ENCODE measurements at regions not wholly inside any gene's neighbourhood (a gene's known extent, or its start where the extent isn't known, plus 50 kb on each side); places are given as distances from the start of the nearest gene placed in this dataset.

DNA sequence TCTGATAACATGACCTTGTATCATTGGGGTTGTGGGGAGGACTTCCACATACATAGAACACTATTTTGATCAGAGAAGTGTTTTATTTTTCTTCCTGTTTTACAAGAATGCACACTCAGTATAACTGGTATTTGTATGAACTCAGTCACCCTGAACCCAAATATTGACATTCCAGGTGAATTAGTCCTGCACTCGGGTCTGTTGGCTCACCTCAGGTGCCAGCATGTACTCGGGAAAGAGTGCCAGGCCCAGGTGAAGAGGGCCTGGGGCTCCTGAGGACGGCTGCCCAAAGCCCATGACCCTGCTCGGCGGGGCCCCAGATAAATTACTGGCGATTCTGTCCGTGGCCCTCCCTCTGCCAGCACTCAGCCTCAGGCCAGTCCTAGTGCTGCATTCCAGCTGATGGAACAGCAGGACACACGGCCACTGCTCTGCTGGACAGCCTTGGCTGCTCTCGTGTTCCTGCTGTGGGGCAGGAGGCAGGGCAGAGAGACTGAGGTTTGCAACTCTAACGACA is 75.4 kb upstream of the TMPRSS2 start (continued):
- TF ChIP-seq GATAD2A (CRISPR knock-in tag; IDR thresholded peaks at IDR 0.05) (peak; percentile 48; the same call in 1 of the 2 replicates), SOX13 (IDR thresholded peaks at IDR 0.05) (no peak), SOX13 (CRISPR knock-in tag; conservative IDR thresholded peaks at IDR 0.05 in 1 of 2, IDR thresholded peaks at IDR 0.05 in 1 of 2) (peak in 1 of 2 experiments; percentile 54; a peak in 1 of 4 replicates), HMG20B (CRISPR knock-in tag; conservative IDR thresholded peaks at IDR 0.05) (no peak), ZFP36 (IDR thresholded peaks at IDR 0.05; ENCODE audit: borderline replicate concordance, low read depth, low read length, partially characterized antibody) (no peak), NFKBIZ (CRISPR knock-in tag; IDR thresholded peaks at IDR 0.05) (no peak), ZNF720 (CRISPR knock-in tag; IDR thresholded peaks at IDR 0.05) (no peak), PLSCR1 (CRISPR knock-in tag; IDR thresholded peaks at IDR 0.05; ENCODE audit: borderline replicate concordance) (no peak), HOXD1 (CRISPR knock-in tag; IDR thresholded peaks at IDR 0.05) (no peak), RFXANK (CRISPR knock-in tag; IDR thresholded peaks at IDR 0.05) (no peak), ISL2 (CRISPR knock-in tag; IDR thresholded peaks at IDR 0.05) (0 out of 2 replicates have a peak, but pooled peaks have one; percentile 49), POLR2G (IDR thresholded peaks at IDR 0.05; ENCODE audit: low read depth, low read length) (no peak), YEATS4 (CRISPR knock-in tag; IDR thresholded peaks at IDR 0.05; ENCODE audit: borderline replicate concordance) (no peak), MED1 (CRISPR knock-in tag; IDR thresholded peaks at IDR 0.05) (no peak), NPAS2 (CRISPR knock-in tag; IDR thresholded peaks at IDR 0.05; ENCODE audit: borderline replicate concordance) (no peak), RBAK (CRISPR knock-in tag; IDR thresholded peaks at IDR 0.05) (no peak), IRF1 (CRISPR knock-in tag; IDR thresholded peaks at IDR 0.05; ENCODE audit: low read depth) (no peak), ZNF543 (CRISPR knock-in tag; IDR thresholded peaks at IDR 0.05) (no peak), FOXP1 (IDR thresholded peaks at IDR 0.05) (no peak), FOXP1 (CRISPR knock-in tag; IDR thresholded peaks at IDR 0.05) (peak; percentile 55), NONO (IDR thresholded peaks at IDR 0.05) (no peak), NONO (CRISPR knock-in tag; conservative IDR thresholded peaks at IDR 0.05) (no peak), KLF15 (CRISPR knock-in tag; IDR thresholded peaks at IDR 0.05; ENCODE audit: borderline replicate concordance) (no peak), ETV5 (CRISPR knock-in tag; IDR thresholded peaks at IDR 0.05; ENCODE audit: borderline replicate concordance) (peak; percentile 33; the same call in 1 of the 2 replicates), ZNF451 (CRISPR knock-in tag; IDR thresholded peaks at IDR 0.05) (no peak), SCMH1 (CRISPR knock-in tag; IDR thresholded peaks at IDR 0.05; ENCODE audit: borderline replicate concordance) (no peak), GTF2F1 (IDR thresholded peaks at IDR 0.05; ENCODE audit: low read length) (no peak), CHD2 (IDR thresholded peaks at IDR 0.05; ENCODE audit: low read depth, low read length) (no peak), ZFP82 (CRISPR knock-in tag; IDR thresholded peaks at IDR 0.05; ENCODE audit: borderline replicate concordance) (no peak)
- TF ChIP-seq, protein P1, sequence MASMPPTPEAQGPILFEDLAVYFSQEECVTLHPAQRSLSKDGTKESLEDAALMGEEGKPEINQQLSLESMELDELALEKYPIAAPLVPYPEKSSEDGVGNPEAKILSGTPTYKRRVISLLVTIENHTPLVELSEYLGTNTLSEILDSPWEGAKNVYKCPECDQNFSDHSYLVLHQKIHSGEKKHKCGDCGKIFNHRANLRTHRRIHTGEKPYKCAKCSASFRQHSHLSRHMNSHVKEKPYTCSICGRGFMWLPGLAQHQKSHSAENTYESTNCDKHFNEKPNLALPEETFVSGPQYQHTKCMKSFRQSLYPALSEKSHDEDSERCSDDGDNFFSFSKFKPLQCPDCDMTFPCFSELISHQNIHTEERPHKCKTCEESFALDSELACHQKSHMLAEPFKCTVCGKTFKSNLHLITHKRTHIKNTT (CRISPR knock-in tag; IDR thresholded peaks at IDR 0.05): no peak
- TF ChIP-seq, protein P2, sequence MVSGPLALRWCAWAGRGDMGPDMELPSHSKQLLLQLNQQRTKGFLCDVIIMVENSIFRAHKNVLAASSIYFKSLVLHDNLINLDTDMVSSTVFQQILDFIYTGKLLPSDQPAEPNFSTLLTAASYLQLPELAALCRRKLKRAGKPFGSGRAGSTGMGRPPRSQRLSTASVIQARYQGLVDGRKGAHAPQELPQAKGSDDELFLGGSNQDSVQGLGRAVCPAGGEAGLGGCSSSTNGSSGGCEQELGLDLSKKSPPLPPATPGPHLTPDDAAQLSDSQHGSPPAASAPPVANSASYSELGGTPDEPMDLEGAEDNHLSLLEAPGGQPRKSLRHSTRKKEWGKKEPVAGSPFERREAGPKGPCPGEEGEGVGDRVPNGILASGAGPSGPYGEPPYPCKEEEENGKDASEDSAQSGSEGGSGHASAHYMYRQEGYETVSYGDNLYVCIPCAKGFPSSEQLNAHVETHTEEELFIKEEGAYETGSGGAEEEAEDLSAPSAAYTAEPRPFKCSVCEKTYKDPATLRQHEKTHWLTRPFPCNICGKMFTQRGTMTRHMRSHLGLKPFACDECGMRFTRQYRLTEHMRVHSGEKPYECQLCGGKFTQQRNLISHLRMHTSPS (CRISPR knock-in tag; IDR thresholded peaks at IDR 0.05; ENCODE audit: low read depth): peak; percentile 75; the same call in 1 of the 2 replicates

All from HepG2 (cell line).